Activated naive CD4-positive, alpha-beta T cell treated with anti-CD3 and anti-CD28 coated beads, Interleukin-2, amount 50 U/mL, for 16 hours (primary cell): ENCODE measurements at regions not wholly inside any gene's neighbourhood (a gene's known extent, or its start where the extent isn't known, plus 50 kb on each side); places are given as distances from the start of the nearest gene placed in this dataset.

Source experiments
- DNase-seq: peaks from one replicate; pipeline ENCODE4 v3.0.0-alpha.2; 2020

DNA sequence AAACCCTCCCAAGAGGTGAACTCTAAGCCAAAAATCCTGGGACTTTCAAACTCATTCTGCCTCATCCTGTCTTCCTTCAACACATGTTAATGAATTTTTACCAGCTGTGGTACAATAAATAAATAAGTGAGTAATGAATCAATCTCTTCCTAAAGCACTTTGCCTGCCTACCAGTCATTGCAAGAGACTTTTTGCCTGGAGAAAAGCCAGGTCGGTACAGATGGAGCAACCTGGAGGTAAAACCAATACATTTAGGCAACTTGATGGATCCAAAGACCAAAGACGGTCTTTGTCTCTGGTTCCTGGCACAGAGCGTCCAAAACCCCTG is 324.2 kb downstream of the PMP22 start:
- DNase-seq, result no peak

DNA sequence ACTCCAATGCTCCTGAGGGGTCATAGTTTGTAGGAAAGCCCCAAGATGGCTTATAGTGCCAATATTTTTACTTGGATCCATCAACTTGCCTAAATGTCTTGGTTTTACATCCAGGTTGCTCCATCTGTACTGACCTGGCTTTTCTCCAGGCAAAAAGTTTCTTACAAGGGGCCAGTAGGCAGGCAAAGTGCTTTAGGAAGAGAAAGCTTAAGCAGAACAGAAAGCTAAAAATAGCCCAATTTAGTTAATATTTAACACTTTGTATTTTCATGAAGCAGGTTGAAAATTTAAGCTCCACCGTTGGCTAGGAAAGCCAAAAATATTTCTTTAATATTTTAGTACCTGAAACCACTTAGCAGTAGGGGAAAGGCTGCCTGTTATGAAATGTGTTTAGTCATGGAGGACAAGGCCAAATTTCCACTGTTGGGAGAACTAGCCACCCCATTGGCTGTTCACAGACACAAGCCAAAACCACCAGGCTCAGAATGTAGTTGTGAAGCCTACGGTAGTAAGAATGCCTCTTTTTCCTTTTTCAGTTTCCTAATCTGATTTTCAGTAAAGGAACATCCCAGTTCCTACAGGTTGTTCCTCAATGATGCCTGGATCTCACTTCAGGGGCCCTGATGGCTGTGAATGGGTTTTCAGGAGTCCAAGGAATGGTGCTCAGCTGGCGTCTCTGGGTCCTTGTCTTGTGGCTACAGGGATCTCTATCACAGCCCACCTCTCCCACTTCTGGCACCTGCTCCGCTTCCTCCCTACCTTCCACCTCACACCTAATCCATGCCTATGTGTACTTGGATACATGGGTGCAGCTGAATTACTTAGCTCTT is 324.8 kb downstream of the PMP22 start:
- no peak for DNase-seq

DNA sequence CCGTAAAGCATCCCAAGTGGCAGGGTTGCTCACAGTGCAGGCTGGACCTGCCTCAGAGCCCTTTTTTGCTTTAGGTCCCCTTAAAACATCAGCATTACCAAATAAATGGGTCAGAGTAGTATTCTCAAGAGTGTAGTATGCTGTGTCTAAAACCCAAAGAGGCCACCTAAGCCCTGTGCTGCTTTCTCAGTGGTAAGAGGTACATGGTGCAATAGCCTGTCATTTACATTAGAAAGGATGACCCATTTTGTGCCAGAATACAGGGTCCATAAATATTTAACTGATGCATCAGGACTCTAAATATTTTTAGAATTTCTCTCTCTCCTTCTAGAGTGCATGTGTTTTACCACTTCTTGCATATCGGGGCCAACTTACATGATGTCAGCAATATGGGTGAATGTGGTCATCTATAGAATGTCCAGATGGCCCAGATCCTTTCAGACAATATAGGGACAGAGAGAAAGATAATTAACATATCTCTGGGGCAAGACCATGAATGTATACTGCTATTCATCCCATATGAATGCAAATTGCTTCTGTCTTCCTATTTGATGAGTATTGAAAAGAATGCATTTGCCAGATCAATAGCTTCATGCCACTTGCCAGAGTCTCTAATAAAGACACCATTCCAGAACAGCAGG is 329.2 kb downstream of the PMP22 start:
- no peak for DNase-seq

DNA sequence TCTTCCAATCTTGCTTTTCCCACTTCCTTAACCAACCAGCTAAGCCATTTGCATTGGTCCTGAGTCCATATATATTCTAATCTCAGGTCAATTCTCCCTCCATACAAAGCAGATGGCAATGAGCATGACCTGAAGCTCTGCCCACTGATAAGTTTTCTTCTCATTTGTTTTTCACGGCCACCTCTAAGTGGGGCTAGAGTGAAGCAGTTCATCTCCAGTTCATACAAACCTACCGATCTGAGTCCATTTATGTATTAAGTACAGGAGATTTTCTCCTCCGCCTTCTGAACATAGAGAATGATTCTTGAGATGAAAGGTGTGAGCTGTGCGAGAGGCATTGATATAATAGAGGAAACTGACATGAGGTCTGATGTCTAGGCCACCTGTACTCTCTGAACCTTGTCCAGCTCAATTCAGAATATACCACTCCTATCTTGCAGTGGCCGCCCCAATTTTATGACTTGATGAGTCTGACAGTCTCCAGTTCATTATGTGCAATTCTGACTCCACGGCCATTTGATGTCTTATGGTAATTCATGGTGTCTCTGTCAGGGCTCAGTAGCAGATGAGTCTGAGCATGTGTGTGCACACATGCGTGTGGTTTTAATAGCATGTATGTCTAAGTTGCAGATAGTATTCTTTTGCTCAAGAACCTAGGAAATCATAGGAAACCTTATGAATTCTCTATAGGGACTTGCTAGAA is 329.8 kb downstream of the PMP22 start:
- DNase-seq, result no peak

DNA sequence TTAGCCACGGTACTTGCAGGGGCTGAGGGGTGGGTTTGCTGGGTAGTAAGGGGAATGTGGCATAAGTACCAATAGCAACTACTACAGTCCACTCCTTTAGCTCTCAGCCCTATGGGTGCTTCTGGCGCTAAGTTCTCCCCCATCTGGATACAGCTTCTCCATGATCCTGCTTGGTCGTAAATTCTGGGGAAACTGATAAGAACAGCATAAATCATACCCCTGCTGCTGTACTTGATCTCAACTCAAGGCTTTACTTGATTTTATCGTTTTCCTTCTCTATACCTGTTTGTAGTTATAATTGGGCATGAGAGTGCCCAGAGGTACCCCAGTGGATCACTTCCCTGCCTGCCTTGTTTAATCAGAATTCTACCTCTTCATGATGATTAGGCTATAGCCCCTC is 331.4 kb downstream of the PMP22 start:
- no peak for DNase-seq

DNA sequence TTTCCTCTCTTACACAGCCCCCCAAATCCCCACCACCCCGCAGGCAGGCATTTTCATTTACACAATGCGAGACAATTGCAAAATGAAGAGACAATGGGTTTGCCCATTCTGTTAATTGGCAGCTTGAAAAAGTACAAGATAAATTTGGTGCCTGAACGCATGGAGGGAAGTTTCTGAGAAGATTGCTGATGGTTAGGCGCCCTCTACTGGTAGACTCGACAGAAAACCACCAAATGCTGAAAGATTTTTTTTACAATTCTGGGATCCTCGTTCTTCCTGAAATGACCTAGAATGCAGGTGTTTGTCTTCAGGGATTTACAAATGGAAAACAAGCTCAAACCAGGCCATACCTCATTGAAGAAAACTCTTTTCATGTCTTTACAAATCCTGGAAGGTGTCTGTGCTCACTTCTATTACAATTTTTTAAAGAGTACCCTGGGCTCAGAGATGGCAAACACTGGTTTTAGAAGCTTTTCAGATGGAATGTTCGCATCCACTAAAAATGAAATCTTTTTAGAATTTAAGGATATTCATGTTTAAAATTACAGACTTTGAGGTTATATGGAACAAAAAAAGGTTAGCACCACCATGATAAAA is 338.5 kb downstream of the PMP22 start:
- peak; percentile 46 for DNase-seq

DNA sequence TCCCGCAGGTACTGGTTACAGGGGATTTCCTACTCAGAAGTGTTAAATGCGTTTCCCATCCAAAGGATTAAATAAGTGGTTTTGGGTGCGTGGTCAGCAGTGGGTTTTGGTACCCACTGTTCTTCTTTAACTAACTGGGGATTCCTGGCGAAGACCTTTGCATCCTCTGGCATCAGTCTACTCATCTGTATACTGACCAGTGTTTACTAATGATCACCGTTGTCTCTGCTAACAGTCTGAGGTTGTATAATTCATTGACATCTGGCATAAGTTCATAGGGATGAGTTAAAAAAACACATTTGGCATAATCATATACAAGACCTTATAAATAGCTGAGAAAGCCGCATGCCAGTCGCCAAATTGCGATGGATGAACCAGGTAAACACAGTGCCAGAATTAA is 339.1 kb downstream of the PMP22 start:
- no peak for DNase-seq

DNA sequence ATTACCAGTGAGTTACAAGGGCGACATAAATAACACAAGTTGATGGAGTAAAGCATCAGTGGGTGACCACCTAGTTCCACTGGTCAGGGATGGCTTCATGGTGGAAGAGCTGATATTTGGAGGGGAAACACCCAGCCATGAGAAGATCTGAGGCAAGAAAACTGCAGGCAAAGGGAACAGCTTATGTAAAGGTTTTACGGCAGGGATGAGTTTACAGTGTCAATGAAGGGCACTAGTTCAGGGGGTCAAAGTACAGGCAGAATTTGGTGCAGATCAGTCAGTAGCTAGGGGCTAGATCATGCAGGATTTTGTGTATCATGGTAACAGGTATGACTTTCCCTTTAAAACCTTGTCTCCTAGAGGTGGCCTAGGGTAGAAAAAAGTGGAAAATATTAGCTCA is 339.6 kb downstream of the PMP22 start:
- no peak for DNase-seq

DNA sequence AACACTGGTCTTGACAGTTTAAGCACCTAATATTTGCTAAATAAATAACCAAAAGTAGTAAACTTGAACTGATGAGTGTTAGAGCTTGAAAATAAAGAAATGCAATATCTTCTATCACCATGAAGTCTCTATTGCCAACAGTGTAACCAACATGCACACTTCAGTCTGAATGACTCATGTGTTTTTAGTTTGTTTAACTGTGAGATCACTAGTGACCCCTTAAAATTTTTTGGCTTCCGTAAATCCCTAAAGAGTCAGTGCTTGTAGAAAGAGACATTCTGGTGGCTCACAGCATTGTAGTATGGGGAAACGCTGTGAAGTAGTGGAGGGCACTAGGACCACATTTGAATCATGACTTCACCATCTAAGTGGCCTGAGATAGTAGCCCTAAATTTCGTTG is 341.1 kb downstream of the PMP22 start:
- no peak for DNase-seq

DNA sequence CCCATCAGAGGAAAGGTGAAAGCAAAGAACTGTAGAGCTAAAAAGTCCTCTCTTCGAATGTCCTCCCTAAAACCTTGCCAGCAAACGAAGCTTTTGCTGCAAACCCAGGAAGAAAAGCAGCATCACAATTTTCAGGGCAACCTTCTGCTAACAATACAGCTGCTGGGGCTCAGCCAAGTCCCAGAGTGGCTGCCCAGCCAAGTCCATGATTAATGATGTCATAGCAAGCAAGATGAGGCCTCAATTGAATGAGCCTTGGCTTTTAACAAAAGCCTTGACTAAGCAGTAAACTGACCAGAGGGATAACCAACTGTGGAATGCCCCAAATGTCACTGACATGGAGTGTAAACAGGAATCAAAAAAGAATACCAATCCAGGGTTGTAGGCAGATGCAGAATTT is 342.7 kb downstream of the PMP22 start:
- DNase-seq, result no peak

DNA sequence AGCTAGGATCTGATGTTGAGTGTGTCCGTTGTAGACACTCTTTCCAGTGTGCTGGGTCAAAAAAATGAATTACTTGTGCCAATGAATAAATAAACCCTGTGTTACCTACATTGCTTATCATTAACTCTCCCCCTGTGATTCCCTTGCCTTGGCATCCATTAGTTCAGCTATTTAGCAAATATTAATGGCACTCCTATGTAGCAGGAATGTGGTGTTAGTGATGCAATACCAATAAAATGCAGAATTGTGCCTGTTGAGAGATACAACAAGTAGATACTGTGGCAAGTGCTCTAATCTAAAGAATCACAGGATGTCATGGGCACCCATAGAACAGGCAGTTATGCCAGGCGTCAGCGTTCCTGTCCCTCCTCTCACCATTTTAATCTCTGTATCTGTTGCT is 343.2 kb downstream of the PMP22 start:
- DNase-seq, result no peak

DNA sequence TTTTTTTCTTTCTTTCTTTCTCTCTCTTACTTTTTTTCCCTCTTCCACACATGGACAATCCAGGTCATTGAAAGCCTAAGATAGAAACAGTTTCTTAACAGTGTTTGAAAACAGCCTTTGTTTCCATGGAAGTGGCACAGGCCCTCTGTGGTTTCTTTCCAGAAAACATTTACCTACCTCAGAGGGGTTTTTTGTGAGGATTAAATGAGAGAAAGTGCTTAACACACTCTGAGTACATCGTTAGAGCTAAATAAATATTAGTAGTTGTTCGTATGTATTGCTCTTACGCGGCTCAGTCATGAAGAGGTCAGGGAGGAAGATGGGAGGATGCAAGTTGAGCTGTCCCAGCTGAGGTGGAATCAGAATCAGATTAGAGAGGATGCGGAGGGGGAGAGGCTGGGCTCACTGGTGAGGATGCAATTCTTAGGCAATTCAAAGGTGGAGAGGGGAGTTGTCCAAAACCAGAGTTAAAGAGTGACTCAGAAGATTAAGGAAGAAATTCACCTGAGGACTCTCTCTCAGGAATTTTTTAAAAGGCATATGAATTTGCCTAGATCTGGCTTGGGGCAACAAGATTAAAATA is 345.4 kb downstream of the PMP22 start:
- no peak for DNase-seq

DNA sequence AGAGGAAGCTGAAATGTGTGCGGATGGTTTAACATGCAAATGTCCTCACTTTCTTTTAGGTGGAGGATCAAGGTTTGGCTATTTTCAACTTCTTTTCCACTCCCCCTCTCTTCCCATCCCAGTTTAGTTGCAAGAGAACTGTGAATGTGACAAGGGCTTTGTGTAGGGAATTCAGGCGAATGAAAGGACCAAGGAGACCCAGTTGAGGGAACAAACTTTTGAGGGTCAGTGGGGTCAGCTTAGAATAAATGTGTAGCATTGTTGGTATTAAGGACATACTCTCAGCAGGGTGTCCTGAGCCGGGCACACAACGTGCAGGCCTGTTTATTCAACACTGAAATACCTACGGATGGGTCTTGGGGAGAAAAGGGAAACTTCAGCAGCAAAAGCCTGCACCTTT is 346.0 kb downstream of the PMP22 start:
- DNase-seq, result no peak

DNA sequence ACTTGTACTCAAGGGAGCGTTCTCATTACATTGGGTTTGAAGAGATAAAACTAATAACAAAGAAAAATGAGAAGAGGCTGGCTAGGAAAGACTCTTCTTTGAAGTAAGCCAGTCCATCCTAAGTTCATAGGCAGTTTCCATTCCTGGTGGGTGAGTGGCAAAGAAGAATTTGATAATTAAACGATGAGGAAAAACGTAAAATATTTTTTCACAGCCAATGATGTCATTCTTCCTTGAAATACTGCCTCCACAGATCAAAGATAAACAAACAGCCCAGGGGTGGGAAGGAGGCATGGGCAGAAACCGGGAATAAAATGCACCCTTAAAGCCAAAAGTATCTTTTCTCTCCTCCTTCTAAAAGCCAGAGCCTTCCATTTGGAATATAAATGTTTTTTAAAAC is 346.6 kb downstream of the PMP22 start:
- DNase-seq, result no peak

DNA sequence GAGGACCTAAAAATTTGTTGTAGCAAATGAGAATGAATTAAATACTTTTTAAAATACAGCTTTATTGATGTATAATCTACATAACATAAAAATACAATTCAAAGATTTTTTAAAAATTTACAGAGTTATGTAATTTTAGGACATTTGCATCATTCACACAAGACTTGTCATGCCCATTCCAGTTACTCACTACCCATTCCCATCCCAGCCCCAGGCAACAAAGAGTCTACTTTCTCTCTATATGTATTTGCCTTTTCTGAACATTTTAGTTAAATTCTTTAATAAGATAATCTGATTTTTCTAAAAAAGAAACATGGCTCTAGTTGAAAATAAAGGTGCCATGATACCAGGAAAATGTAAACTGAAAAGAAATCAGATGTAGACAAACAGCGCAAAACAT is 354.2 kb downstream of the PMP22 start:
- DNase-seq, result no peak

DNA sequence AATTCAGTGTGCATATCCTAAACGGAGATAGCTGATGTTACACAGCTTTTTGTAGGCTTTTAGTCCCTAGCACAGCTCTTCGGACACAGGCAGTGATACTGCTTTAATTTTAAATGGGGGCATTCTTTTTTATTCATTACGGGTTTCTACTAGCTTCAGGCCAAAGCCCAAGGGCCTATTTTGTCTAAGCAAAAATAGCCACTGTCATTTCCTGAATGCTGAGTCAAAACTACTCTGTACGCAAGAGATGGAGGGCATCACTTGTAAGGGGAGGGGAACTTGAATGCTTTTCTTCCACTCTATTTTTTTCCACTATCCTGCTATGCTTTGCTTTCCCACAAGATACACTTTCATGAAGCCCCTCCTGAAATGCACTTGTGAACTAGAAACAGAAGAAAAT is 360.7 kb downstream of the PMP22 start:
- no peak for DNase-seq

DNA sequence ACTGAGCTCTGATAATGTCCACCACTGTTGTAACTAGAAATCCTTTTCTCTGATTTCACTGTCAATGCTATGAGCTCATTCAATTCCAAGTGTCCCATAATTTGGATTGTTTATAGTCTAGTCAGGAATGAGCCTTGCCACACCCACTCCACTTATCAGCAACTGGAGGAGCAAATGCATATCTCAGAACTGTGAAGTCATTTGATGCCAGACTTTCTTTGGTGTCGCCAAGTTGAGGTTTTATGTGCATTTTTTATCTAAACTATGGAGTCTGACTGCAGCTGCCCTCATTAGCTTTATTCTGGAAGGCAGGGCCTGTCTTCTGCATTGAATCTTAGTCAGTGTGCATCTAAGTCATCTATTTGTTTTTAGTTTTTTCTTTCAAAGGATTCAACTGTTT is 361.3 kb downstream of the PMP22 start:
- no peak for DNase-seq

DNA sequence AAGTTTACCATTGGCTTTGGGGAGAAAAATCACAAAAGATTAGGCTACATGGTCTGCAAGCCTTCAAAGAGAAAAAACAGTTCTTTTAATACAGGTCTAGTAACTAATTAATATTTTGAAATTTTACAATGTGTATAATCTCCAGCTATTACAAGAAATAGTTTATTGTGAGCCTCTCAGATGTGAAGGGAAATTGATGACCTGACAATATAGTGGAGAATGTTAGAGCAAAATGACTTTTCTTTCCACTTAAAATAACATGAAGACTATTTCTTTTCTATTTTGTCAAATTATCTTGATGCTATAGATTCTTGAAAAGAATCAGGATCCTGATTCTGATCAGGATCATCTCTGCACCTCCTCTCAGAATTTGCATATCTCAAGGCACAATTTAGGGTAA is 362.3 kb downstream of the PMP22 start:
- DNase-seq, result no peak

DNA sequence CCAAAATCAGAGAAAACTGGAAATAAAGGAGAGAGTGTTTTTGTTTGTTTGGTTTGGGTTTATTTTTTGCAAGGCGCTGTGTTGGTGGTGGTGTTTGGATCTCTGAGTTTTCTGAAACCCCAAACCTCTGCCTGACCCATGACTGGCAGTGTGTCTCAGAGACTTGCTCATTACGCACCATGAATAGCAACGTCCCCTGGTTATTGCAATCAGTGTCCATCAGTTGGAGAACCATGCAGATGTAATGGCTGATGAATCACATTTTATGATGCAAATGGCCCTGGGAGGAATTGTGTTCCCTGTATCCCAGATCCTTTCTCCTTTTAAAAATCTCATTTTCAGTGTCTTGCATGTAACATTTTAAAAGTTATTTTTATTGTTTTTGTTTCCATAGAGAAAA is 362.8 kb downstream of the PMP22 start:
- no peak for DNase-seq

DNA sequence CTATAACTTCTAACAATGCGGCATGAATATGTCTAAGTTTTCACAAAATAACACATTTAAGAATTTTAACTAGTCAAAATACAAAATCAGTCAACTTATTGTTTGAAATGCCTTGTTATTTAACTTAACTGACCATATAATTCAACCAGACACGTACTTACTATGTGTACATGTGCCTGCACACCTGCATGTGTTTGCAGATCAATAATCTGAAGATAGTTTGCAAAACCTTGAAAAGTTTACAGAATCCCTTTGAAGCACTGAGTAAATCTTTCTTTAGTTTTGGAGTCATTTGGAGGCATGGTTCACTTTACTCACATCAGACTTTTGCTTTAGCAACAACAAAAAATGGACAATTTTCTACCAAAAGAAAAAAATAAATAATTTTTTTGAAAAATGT is 363.8 kb downstream of the PMP22 start:
- DNase-seq, result no peak

DNA sequence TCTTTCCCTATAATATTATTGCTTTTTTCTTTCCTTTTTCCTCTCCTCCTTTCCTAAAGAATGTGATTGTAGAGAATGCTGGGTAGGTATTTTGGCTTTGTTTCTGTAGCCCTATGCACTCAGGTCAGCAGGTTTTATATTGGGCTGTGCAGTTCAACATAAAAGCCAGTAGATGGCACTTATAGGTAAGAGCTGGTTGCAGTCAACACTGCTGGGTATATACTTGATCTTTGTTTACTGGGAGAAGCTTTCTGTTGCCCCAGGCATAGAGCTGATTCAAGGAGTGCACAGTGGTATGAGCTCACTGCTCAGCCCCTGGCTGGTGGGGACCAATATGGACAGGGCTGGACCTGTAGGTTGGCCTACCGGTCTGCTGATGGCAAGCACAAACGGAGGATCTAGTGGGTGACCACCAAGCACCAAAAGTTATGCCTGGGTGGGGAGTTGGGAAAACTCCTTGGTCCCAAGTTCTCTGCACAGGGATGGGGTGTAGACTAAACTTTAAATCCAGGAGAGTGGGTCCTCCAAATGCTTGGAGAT is 378.9 kb downstream of the PMP22 start:
- no peak for DNase-seq

DNA sequence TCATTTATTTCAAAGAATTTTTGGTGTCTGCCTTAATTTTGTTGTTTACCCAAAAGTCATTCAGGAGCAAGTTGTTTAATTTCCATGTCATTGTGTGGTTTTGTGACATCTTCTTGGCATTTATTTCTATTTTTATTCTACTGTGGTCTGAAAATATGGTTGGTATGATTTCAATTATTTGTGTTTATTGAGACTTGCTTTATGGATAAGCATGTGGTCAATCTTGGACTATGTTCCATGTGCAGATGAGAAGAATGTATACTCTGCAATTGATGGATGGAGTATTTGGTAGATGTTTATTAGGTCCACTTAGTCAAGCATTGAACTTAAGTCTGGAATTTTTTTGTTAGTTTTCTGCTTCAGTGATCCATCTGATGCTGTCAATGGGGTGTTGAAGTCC is 383.0 kb downstream of the PMP22 start:
- DNase-seq, result no peak
